Thyroid gland (tissue), 4 donors: ENCODE measurements at regions not wholly inside any gene's neighbourhood (a gene's known extent, or its start where the extent isn't known, plus 50 kb on each side); places are given as distances from the start of the nearest gene placed in this dataset.

Source experiments
- DNase-seq, 2 donors: peaks; one replicate each; pipeline ENCODE4 v3.0.0-alpha.2; 2019
- H3K27ac ChIP-seq, 3 donors: fragments of 200-600 bp; sonication (generic); 1 replicate in 2 of 3; 2 replicates in 1 of 3; pipeline ENCODE4 v1.5.1; 2016 to 2019; ENCODE audit warnings: mild to moderate bottlenecking in 1 of 3, moderate library complexity in 1 of 3
- H3K27me3 ChIP-seq: fragments of 200-600 bp; sonication (generic); one replicate; pipeline ENCODE4 v1.5.1; 2019
- H3K36me3 ChIP-seq, 2 donors: fragments of 200-600 bp; sonication (generic); one replicate each; pipeline ENCODE4 v1.5.1; 2016 to 2019
- H3K4me1 ChIP-seq, 2 donors: fragments of 200-600 bp; sonication (generic); one replicate each; pipeline ENCODE4 v1.5.1; 2017 to 2019
- H3K4me3 ChIP-seq, 3 donors: fragments of 200-600 bp; sonication (generic); replicated peaks in 1 of 3; 1 replicate in 2 of 3; 2 replicates in 1 of 3; pipeline ENCODE4 v1.5.1; 2016; ENCODE audit warnings: mild to moderate bottlenecking in 1 of 3
- H3K9me3 ChIP-seq: fragments of 200-600 bp; sonication (generic); one replicate; pipeline ENCODE4 v1.5.1; 2017
- CTCF ChIP-seq, 6 experiments: fragments of 200-600 bp in 3 of 6; fragments of 450-650 bp in 3 of 6; sonication (generic) in 3 of 6; IDR thresholded peaks; one replicate each; pipeline ENCODE4 v1.5.1; 2016 to 2019; ENCODE audit warnings: antibody characterized with exemption in 6 of 6, mild to moderate bottlenecking in 2 of 6, inconsistent platforms in 1 of 6, moderate library complexity in 1 of 6
- POLR2A ChIP-seq, 2 donors: fragments of 450-650 bp; IDR thresholded peaks; one replicate each; pipeline ENCODE4 v1.6.1; 2017; ENCODE audit warnings: antibody characterized with exemption in 2 of 2, mild to moderate bottlenecking in 2 of 2, moderate library complexity in 1 of 2
- WGBS, 2 donors: methylation state at CpG; one replicate each; pipeline ENCODE4 v1.1.5; 2017; 5-methylcytosine and 5-hydroxymethylcytosine counted together
- intact Hi-C: fragments of 100-400 bp; cut with DNase I; formaldehyde crosslinking; loops from one replicate; pipeline ENCODE4 v1.15.1; 2023

GRCh38 chr10:62578301-62578700 lies 204.1 kb downstream of the ZNF365 start:
- 89 to 90% methylated on average over 6 of the region's 6 CpGs for whole genome bisulfite sequencing, 2 donors

GRCh38 chr10:62578916-62579315 lies 204.7 kb downstream of the ZNF365 start:
- peaks cover 0 to 4% of the 10 kb centered on the region in 2 donors for H3K4me1 ChIP-seq
- no peaks in the 10 kb centered on the region for H3K27me3 ChIP-seq
- H3K9me3 ChIP-seq, result no peaks in the 10 kb centered on the region
- 81 to 97% methylated on average over 1 of the region's 1 CpG for WGBS, 2 donors
- no peak overlapping the region for H3K4me3 ChIP-seq
- no peak for DNase-seq
- no peak overlapping the region for H3K27ac ChIP-seq
- TF ChIP-seq POLR2A (IDR thresholded peaks at IDR 0.05) (no peak), CTCF (IDR thresholded peaks at IDR 0.05) (no peak)
- intact Hi-C loops, result no loop called here
- no peaks in the 10 kb centered on the region for H3K36me3 ChIP-seq

More at GRCh38 chr10:62578301-62578700, 204.1 kb downstream of the ZNF365 start:
- intact Hi-C loops, result no loop called here
- H3K4me1 ChIP-seq, result peaks cover 0 to 1% of the 10 kb centered on the region in 2 donors
- TF ChIP-seq POLR2A (IDR thresholded peaks at IDR 0.05) (no peak), CTCF (IDR thresholded peaks at IDR 0.05) (no peak)
- no peaks in the 10 kb centered on the region for H3K36me3 ChIP-seq
- DNase-seq, result no peak
- no peaks in the 10 kb centered on the region for H3K9me3 ChIP-seq
- H3K4me3 ChIP-seq, result no peak overlapping the region
- H3K27me3 ChIP-seq, result no peaks in the 10 kb centered on the region
- no peak overlapping the region for H3K27ac ChIP-seq

- TF ChIP-seq POLR2A (IDR thresholded peaks at IDR 0.05) (no peak), CTCF (IDR thresholded peaks at IDR 0.05) (no peak)
- Histone ChIP-seq H3K4me3 (no peak overlapping the region), H3K4me1 (peaks cover 0 to 4% of the 10 kb centered on the region in 2 donors), H3K27me3 (no peaks in the 10 kb centered on the region), H3K9me3 (no peaks in the 10 kb centered on the region), H3K27ac (no peak overlapping the region), H3K36me3 (no peaks in the 10 kb centered on the region)
- no peak for DNase-seq
- intact Hi-C loops, result no loop called here
Measured at GRCh38 chr10:62580396-62580795, 206.2 kb downstream of the ZNF365 start.

- Histone ChIP-seq H3K27me3 (no peaks in the 10 kb centered on the region), H3K4me3 (no peak overlapping the region), H3K36me3 (no peaks in the 10 kb centered on the region), H3K4me1 (peaks cover 0 to 4% of the 10 kb centered on the region in 2 donors), H3K27ac (no peak overlapping the region), H3K9me3 (no peaks in the 10 kb centered on the region)
- DNase-seq, result no peak
- intact Hi-C loops, result no loop called here
- TF ChIP-seq CTCF (IDR thresholded peaks at IDR 0.05) (no peak), POLR2A (IDR thresholded peaks at IDR 0.05) (no peak)
- WGBS, 2 donors, result 90 to 97% methylated on average over 3 of the region's 3 CpGs
Measured at GRCh38 chr10:62581351-62581750, 207.2 kb downstream of the ZNF365 start.

- no peak for DNase-seq
- no peaks in the 10 kb centered on the region for H3K36me3 ChIP-seq
- 72 to 79% methylated on average over 4 of the region's 4 CpGs for WGBS, 2 donors
- no peaks in the 10 kb centered on the region for H3K9me3 ChIP-seq
- H3K27ac ChIP-seq, result peak overlapping the region in 2 of 3 donors; percentile 12 to 45
- intact Hi-C loops, result no loop called here
- H3K27me3 ChIP-seq, result no peaks in the 10 kb centered on the region
- H3K4me3 ChIP-seq, result no peak overlapping the region
- peaks cover 0 to 4% of the 10 kb centered on the region in 2 donors for H3K4me1 ChIP-seq
- no peak for TF ChIP-seq POLR2A (IDR thresholded peaks at IDR 0.05)
- no peak for TF ChIP-seq CTCF (IDR thresholded peaks at IDR 0.05)
Measured at GRCh38 chr10:62582101-62582705, 208.0 kb downstream of the ZNF365 start.
